ENCODE measurements at regions not wholly inside any gene's neighbourhood (a gene's known extent, or its start where the extent isn't known, plus 50 kb on each side); places are given as distances from the start of the nearest gene placed in this dataset.
A peak's percentile ranks its signal among the peaks of the same experiment; 100 is the strongest.

- DNase-seq (ENCODE audit: low read depth, low spot score): no peak
- no CpG with 5 or more reads among the region's 1 CpG for WGBS (ENCODE audit: insufficient coverage, insufficient read length)
- Histone ChIP-seq H3K4me1 (ENCODE audit: control insufficient read depth, insufficient read depth, low read length) (peaks cover 5% of the 10 kb centered on the region; the same call in 1 of the 2 replicates), H3K4me3 (ENCODE audit: low read length) (no peak overlapping the region), H3K27ac (ENCODE audit: low read length) (no peak overlapping the region), H3K27me3 (ENCODE audit: control insufficient read depth, insufficient read depth, low read length) (no peaks in the 10 kb centered on the region), H3K9me3 (ENCODE audit: control insufficient read depth, insufficient read depth, low read length) (no peaks in the 10 kb centered on the region), H3K36me3 (ENCODE audit: control insufficient read depth, insufficient read depth, low read length) (no peaks in the 10 kb centered on the region)
Measured at GRCh38 chr12:91274916-91275315, 92.3 kb upstream of the DCN start.

GRCh38 chr12:91273560-91273959 lies 90.9 kb upstream of the DCN start:
- H3K9me3 ChIP-seq (ENCODE audit: control insufficient read depth, insufficient read depth, low read length): no peaks in the 10 kb centered on the region
- no peaks in the 10 kb centered on the region for H3K36me3 ChIP-seq (ENCODE audit: control insufficient read depth, insufficient read depth, low read length)
- H3K4me3 ChIP-seq (ENCODE audit: low read length): no peak overlapping the region
- no peak overlapping the region for H3K27ac ChIP-seq (ENCODE audit: low read length)
- DNase-seq (ENCODE audit: low read depth, low spot score): no peak
- H3K4me1 ChIP-seq (ENCODE audit: control insufficient read depth, insufficient read depth, low read length): peaks cover 5% of the 10 kb centered on the region; the same call in 1 of the 2 replicates
- WGBS (ENCODE audit: insufficient coverage, insufficient read length): no CpG with 5 or more reads among the region's 5 CpGs
- no peaks in the 10 kb centered on the region for H3K27me3 ChIP-seq (ENCODE audit: control insufficient read depth, insufficient read depth, low read length)

DNA sequence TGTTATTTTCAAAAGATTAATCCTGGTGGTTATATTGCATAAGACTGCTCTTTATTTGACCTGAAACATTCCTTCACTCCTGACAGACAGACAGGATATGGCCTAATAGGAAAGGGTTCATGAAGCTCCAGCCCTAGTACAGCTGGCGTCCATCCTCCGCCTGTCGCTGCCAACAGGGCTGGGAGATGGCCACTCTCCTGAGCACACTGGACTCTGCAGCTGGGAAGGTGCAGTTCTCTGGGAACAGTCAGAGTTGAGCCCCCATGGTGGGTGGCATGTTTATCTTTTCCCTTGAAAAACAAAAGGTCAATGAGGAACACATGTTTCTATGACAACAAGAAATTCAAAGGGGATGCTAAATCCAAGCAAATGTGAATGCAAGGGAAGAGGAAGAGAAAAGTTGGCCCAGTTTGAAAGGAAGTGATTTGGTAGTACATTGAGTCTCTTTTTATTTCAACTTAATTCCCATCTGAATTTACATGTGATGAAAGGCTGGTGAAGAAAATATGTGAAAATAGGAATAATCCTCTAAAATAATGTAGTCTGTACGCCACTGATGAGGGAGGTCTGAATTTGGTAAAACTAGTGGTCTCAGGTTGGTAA lies 89.9 kb upstream of the DCN start:
- Histone ChIP-seq H3K27me3 (ENCODE audit: control insufficient read depth, insufficient read depth, low read length) (no peaks in the 10 kb centered on the region), H3K27ac (ENCODE audit: low read length) (no peak overlapping the region), H3K4me1 (ENCODE audit: control insufficient read depth, insufficient read depth, low read length) (peaks cover 5% of the 10 kb centered on the region; the same call in 1 of the 2 replicates), H3K9me3 (ENCODE audit: control insufficient read depth, insufficient read depth, low read length) (no peaks in the 10 kb centered on the region), H3K4me3 (ENCODE audit: low read length) (no peak overlapping the region), H3K36me3 (ENCODE audit: control insufficient read depth, insufficient read depth, low read length) (no peaks in the 10 kb centered on the region)
- DNase-seq (ENCODE audit: low read depth, low spot score): peak; percentile 22
- WGBS (ENCODE audit: insufficient coverage, insufficient read length): no CpG with 5 or more reads among the region's 4 CpGs

DNA sequence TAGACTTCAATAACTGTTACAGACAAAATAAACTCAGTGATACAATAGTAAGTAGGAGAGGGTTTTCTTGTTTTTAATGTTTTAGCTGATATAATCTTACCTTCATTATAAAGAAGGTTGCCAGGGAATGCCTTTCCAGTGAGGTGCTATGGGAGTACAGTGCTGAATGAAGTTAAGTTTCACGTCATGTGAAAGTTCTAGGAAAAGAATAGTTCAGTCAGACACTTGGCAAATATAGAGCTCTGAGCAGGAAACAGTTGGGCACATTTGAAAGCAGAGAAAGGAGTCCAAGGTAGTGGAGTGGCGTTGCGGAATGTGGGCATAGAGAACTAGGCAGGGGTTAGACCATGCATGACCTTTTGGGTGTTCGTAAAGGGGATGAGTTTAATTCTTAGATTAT lies 88.6 kb upstream of the DCN start:
- Histone ChIP-seq H3K4me3 (ENCODE audit: low read length) (no peak overlapping the region), H3K9me3 (ENCODE audit: control insufficient read depth, insufficient read depth, low read length) (no peaks in the 10 kb centered on the region), H3K36me3 (ENCODE audit: control insufficient read depth, insufficient read depth, low read length) (no peaks in the 10 kb centered on the region), H3K27me3 (ENCODE audit: control insufficient read depth, insufficient read depth, low read length) (no peaks in the 10 kb centered on the region), H3K4me1 (ENCODE audit: control insufficient read depth, insufficient read depth, low read length) (peaks cover 5% of the 10 kb centered on the region; the same call in 1 of the 2 replicates), H3K27ac (ENCODE audit: low read length) (no peak overlapping the region)
- DNase-seq (ENCODE audit: low read depth, low spot score): no peak
- 100% methylated on average over 1 of the region's 4 CpGs for WGBS (ENCODE audit: insufficient coverage, insufficient read length)

- H3K4me1 ChIP-seq (ENCODE audit: control insufficient read depth, insufficient read depth, low read length): peaks cover 1% of the 10 kb centered on the region; the same call in 1 of the 2 replicates
- no peaks in the 10 kb centered on the region for H3K27me3 ChIP-seq (ENCODE audit: control insufficient read depth, insufficient read depth, low read length)
- H3K27ac ChIP-seq (ENCODE audit: low read length): no peak overlapping the region
- no peak overlapping the region for H3K4me3 ChIP-seq (ENCODE audit: low read length)
- H3K9me3 ChIP-seq (ENCODE audit: control insufficient read depth, insufficient read depth, low read length): no peaks in the 10 kb centered on the region
- no peaks in the 10 kb centered on the region for H3K36me3 ChIP-seq (ENCODE audit: control insufficient read depth, insufficient read depth, low read length)
- DNase-seq (ENCODE audit: low read depth, low spot score): no peak
Measured at GRCh38 chr12:91267039-91267438, 84.4 kb upstream of the DCN start.

GRCh38 chr12:91264178-91264577 lies 81.6 kb upstream of the DCN start:
- Histone ChIP-seq H3K4me3 (ENCODE audit: low read length) (no peak overlapping the region), H3K9me3 (ENCODE audit: control insufficient read depth, insufficient read depth, low read length) (no peaks in the 10 kb centered on the region), H3K36me3 (ENCODE audit: control insufficient read depth, insufficient read depth, low read length) (no peaks in the 10 kb centered on the region), H3K4me1 (ENCODE audit: control insufficient read depth, insufficient read depth, low read length) (no peaks in the 10 kb centered on the region), H3K27me3 (ENCODE audit: control insufficient read depth, insufficient read depth, low read length) (no peaks in the 10 kb centered on the region), H3K27ac (ENCODE audit: low read length) (no peak overlapping the region)
- no peak for DNase-seq (ENCODE audit: low read depth, low spot score)
- no CpG with 5 or more reads among the region's 2 CpGs for WGBS (ENCODE audit: insufficient coverage, insufficient read length)

DNA sequence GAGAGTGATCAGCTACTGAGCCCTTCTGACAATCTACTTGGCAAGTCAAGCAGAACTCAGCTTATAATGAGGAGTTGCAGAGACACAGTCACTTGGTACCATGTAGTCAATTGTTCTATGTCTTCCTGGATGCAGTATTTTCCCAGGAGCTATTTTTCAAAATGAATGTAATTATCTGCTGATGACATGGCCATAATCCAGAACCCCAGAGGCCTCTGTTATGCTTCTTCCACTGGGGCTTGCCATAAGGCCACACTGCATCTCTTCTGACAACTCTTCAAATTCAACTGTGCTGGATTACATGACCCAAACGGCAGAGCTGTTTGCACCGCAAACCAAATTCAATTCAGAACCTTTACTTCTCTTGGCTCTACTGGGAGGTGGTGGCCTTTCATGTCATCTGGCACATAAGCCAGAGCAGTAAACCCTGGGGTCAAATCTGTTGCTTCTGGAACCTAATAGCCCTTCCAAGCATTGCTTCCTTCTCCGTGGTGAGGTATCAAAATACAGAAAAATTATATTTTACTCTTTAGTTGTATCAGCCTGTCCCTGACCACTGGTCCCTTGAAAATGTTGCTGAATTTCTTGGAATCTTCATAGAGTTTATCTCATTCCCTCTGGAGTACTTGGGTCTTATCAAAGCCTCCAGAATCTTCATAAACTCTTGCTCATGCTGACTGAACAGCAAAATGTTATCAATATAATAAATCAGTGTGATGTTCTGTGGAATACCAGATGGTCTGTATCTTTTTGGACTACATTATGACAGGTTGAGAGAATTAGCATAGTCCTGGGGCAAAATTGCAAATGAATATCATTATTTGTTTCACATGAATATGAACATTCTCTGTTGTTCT lies 79.4 kb upstream of the DCN start:
- WGBS (ENCODE audit: insufficient coverage, insufficient read length): no CpG with 5 or more reads among the region's 3 CpGs
- Histone ChIP-seq H3K27me3 (ENCODE audit: control insufficient read depth, insufficient read depth, low read length) (no peaks in the 10 kb centered on the region), H3K4me1 (ENCODE audit: control insufficient read depth, insufficient read depth, low read length) (no peaks in the 10 kb centered on the region), H3K27ac (ENCODE audit: low read length) (no peak overlapping the region), H3K4me3 (ENCODE audit: low read length) (no peak overlapping the region), H3K9me3 (ENCODE audit: control insufficient read depth, insufficient read depth, low read length) (no peaks in the 10 kb centered on the region), H3K36me3 (ENCODE audit: control insufficient read depth, insufficient read depth, low read length) (no peaks in the 10 kb centered on the region)
- DNase-seq (ENCODE audit: low read depth, low spot score): no peak

GRCh38 chr12:91256411-91256810 lies 73.8 kb upstream of the DCN start:
- Histone ChIP-seq H3K4me1 (ENCODE audit: control insufficient read depth, insufficient read depth, low read length) (no peaks in the 10 kb centered on the region), H3K9me3 (ENCODE audit: control insufficient read depth, insufficient read depth, low read length) (no peaks in the 10 kb centered on the region), H3K27me3 (ENCODE audit: control insufficient read depth, insufficient read depth, low read length) (no peaks in the 10 kb centered on the region), H3K36me3 (ENCODE audit: control insufficient read depth, insufficient read depth, low read length) (no peaks in the 10 kb centered on the region), H3K4me3 (ENCODE audit: low read length) (no peak overlapping the region), H3K27ac (ENCODE audit: low read length) (no peak overlapping the region)
- DNase-seq (ENCODE audit: low read depth, low spot score): no peak
- WGBS (ENCODE audit: insufficient coverage, insufficient read length): no CpG with 5 or more reads among the region's 5 CpGs

DNA sequence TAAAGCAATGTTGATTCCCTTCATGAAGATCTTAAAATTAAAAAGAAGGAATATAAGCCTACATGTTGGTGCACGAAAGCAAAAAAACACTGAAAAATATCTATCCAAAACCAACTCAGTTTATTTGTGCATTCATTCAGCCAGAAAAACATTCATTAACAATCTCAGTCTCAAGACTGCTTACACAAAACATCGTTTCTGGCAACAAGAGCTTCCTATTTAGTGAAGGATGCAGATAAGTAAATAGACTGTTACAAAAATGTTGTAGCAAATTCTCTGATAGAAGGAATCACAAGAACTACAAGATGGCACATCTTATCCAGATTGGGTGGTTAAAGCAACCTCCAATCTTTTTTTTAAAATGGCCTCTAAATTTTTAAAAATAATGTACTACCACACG lies 69.7 kb upstream of the DCN start:
- WGBS (ENCODE audit: insufficient coverage, insufficient read length): no CpG with 5 or more reads among the region's 3 CpGs
- Histone ChIP-seq H3K36me3 (ENCODE audit: control insufficient read depth, insufficient read depth, low read length) (no peaks in the 10 kb centered on the region), H3K4me1 (ENCODE audit: control insufficient read depth, insufficient read depth, low read length) (no peaks in the 10 kb centered on the region), H3K4me3 (ENCODE audit: low read length) (no peak overlapping the region), H3K27ac (ENCODE audit: low read length) (no peak overlapping the region), H3K9me3 (ENCODE audit: control insufficient read depth, insufficient read depth, low read length) (no peaks in the 10 kb centered on the region), H3K27me3 (ENCODE audit: control insufficient read depth, insufficient read depth, low read length) (no peaks in the 10 kb centered on the region)
- no peak for DNase-seq (ENCODE audit: low read depth, low spot score)

DNA sequence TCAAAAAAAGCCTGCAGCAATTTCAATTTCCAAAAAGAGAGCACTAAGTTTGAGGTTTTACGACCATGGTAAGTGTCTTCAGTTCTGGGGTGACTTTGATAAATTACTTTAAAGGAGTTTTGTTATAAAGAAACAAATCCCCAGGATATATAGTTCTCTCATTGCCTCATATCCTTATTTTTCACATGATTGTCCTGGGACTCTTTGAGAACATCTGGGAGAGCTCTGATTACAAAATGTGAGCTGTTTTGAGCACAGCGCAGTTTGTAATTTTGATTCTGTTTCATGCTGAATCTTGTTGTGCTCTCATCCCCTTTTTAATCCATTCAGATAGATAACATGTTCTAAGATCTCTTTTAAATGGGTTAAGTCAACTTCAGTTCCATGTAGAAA lies 67.7 kb upstream of the DCN start:
- Histone ChIP-seq H3K27ac (ENCODE audit: low read length) (no peak overlapping the region), H3K9me3 (ENCODE audit: control insufficient read depth, insufficient read depth, low read length) (no peaks in the 10 kb centered on the region), H3K4me3 (ENCODE audit: low read length) (no peak overlapping the region), H3K4me1 (ENCODE audit: control insufficient read depth, insufficient read depth, low read length) (no peaks in the 10 kb centered on the region), H3K27me3 (ENCODE audit: control insufficient read depth, insufficient read depth, low read length) (no peaks in the 10 kb centered on the region), H3K36me3 (ENCODE audit: control insufficient read depth, insufficient read depth, low read length) (no peaks in the 10 kb centered on the region)
- no CpG with 5 or more reads among the region's 2 CpGs for WGBS (ENCODE audit: insufficient coverage, insufficient read length)
- no peak for DNase-seq (ENCODE audit: low read depth, low spot score)
